Hypothalamus (tissue), 51 donors: ENCODE measurements at regions not wholly inside any gene's neighbourhood (a gene's known extent, or its start where the extent isn't known, plus 50 kb on each side); places are given as distances from the start of the nearest gene placed in this dataset.
"Not testable (repeated sequence)": the region's sequence is repeated elsewhere in the genome, so short reads cannot be mapped to it uniquely, and the experiment has no call there.

ENCODE experiments used
- DNase-seq, 51 donors: peaks; one replicate each; lab custom pipeline; 2025; lab: John Stamatoyannopoulos, UW

- no peak for DNase-seq
Measured at GRCh38 chr2:75844651-75845050, 133.9 kb upstream of the GCFC2 start.

GRCh38 chr2:75834588-75834987 lies 123.9 kb upstream of the GCFC2 start:
- not testable (repeated sequence) for DNase-seq

GRCh38 chr2:75833386-75833785 lies 122.7 kb upstream of the GCFC2 start:
- no peak for DNase-seq

- DNase-seq = no peak
Measured at GRCh38 chr2:75828826-75829225, 118.1 kb upstream of the GCFC2 start.

GRCh38 chr2:75823515-75823914 lies 112.8 kb upstream of the GCFC2 start:
- DNase-seq = not testable (repeated sequence)

DNA sequence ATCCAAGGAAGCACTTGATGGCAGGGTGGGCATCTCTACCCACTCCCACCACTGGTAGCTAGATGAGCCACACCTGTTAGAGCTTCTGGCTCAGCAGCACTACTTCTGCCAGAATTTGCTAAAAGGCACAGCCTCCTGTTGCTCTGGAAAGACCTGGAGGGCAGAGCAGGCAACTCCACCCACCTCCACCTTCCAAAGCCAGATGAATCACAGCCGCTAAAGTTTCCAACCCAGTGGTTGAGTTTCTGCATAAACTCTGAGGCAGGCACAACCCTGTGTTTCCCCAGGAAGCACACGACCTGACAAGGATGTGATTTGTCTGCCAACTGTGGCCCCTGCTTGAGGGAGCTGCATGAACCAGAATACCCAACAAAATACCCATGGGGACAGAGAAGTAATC lies 111.6 kb upstream of the GCFC2 start:
- DNase-seq = no peak

DNA sequence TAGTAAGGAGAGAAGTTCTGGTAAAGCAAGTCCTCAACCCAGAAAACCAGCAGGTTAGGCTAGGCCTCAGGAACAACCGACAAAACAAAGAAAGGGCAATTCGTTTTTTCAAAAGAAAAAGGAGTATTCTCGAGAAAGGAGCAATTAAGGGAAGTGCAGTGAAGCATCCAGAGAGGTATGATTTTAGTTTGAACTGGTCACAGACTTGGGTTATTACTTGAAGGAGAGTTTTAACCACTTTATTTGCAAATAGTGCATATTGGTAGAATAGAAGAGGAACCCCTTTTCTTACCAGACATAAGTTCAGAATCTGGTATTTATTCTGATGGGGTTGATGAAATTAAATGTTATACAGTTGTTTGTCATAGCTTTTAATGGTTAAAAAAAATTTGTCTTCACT lies 110.0 kb upstream of the GCFC2 start:
- DNase-seq = no peak

DNA sequence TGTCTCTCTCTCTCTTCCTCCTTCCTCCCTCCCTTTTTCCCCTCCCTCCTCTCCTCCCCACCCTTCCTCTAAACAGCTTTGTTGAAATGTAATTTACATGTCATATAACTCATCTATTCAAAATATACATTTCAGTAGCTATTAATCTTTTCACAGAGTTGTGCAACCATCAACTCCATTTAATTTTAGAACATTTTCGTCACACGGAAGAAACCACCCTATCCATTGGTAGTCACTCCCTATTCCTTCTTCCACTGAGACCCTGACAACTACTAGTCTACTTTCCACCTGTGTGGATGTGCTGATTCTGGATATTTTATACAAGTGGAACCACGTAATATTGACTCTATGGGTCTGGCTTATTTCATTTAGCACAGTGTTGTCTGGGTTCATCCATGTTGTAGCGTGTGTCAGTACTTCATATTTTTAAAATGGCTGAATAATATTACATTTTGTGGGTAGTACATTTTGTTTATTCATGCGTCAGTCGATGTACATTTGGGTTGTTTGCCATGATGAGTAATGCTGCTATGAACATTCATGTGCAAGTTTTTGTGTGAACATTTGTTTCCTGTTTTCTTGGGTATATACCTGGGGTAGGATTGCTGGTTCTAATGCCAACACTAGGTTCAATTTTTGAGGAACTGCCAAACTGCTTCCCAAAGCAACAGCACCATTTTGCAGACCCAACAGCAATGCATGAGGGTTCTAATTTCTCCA lies 100.1 kb upstream of the GCFC2 start:
- DNase-seq = no peak

DNA sequence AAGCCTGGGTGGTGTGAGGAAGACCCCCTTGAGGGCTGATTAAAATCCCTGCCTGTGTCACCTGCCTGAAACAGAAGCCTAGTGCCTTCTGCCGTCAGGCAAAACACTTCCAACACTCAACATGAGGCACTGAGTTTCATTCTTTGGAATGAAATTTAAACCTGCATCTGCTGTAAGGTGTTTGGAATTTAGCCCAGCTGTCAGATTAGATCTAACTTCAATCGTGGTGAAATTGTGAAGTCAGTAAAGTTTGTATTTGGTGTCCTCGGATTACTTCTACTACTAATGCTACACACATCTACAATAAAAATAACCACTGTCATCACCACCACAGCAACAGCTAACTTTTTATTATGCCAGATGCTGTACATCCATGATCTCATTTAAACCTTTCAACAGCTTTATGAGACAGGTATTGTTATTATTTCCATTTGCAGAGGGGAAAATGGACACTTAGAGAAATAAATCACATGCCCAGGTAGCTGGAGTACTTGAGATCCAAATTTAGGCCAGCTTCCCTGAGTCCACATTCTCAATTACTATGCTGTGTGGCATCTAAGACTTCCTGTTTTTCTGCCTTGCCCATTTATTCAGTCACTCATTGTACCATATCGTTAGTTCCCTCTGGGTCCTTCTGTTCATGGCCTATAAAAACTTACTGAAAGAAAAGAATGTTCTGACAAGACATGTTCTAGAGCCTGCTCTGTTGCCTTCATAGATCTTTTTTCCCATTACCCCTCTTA lies 98.2 kb upstream of the GCFC2 start:
- DNase-seq = no peak

DNA sequence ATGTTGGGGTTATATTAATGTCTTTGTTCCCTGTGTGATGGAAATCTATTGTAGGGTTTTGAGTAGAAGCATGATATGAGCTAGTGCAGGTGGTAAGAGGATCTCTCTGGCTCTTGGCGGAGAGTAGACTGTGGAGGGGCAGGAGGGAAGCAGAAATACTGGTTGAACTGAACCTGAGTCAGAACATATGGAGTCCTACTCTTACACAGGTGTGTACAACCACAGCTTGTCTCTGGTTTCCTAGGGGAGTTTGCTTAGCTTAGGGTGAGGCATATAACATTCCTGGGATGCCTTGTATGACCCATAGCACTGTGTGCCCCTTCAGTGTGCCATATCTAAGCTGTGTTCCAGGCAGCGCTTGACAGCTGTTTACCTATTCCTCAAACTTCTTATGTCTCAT lies 97.3 kb upstream of the GCFC2 start:
- no peak for DNase-seq

DNA sequence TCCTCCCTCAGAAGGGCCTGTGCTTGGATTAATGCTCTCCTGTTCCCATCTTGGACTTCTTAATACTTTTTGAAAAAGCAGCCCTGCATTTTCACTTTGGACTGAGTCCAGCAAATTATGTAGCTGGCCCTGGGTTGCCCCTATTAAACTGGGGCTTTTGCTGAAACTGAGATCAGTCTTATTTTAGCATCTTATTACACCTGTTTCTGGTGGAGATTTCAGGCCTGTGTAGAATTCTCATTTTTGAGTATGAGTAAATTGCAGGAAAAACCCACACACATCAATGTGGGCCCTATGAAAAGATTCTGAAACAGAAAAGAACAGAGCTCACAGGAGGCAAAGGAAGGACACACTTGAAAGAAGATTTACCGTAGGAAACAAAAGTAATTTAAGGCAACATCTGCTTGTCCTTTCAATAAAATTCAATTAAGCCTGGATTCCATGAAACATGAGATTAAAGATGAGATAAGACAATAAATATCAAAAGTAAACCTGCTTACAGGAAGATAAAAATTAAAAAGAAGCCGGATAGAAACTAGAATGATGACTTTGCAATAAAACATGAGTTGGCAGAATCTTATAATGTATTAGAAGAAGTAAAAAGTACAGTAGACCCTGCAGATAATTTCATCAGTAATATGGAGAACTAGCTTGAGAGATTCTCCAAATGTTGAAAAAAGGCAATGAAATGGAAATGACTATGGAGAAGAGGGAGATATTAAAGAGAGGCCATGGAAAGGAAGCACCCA lies 90.7 kb upstream of the GCFC2 start:
- no peak for DNase-seq

- DNase-seq = no peak
Measured at GRCh38 chr2:75800456-75800855, 89.7 kb upstream of the GCFC2 start.

- DNase-seq = no peak
Measured at GRCh38 chr2:75799859-75800258, 89.1 kb upstream of the GCFC2 start.

DNA sequence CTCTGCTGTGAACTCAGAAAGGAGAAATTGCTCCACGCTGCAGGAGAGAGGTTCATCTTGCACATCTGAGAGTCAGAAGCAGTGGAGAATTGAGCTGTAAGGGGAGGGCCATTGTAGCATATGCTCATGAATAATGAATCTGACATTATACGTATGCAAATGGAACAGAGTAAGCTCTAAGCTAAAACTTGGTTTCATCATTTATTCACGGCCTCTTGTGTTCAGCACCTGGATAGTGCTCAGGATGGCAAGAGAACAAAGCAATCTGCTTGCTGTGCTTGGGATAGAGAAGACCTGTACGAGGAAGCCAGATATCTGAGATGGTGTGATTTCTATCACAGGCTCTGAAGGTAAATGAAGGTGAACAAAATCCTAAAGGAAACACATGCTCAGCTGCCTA lies 87.9 kb upstream of the GCFC2 start:
- no peak for DNase-seq

GRCh38 chr2:75792996-75793395 lies 82.3 kb upstream of the GCFC2 start:
- no peak for DNase-seq

DNA sequence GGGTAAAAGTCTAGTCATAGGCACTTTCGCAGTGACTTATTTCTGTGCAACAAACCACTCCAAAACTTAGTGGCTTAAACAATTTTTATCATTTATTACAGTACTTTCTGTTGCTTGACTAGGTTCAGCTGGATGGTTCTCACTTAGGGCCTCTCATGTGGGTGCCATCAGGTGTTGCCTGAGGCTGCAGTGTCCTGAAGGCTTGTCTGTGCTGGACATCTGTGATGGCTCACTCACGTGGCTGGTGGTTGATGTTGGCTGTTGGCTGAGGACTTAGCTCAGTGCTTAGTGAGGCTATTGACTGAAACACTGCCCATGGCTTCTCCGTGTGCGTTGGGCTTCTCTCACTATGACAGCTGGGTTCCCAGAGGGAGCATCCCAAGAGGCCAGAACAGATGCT lies 81.4 kb upstream of the GCFC2 start:
- DNase-seq = no peak

- no peak for DNase-seq
Measured at GRCh38 chr2:75790814-75791467, 80.2 kb upstream of the GCFC2 start.

DNA sequence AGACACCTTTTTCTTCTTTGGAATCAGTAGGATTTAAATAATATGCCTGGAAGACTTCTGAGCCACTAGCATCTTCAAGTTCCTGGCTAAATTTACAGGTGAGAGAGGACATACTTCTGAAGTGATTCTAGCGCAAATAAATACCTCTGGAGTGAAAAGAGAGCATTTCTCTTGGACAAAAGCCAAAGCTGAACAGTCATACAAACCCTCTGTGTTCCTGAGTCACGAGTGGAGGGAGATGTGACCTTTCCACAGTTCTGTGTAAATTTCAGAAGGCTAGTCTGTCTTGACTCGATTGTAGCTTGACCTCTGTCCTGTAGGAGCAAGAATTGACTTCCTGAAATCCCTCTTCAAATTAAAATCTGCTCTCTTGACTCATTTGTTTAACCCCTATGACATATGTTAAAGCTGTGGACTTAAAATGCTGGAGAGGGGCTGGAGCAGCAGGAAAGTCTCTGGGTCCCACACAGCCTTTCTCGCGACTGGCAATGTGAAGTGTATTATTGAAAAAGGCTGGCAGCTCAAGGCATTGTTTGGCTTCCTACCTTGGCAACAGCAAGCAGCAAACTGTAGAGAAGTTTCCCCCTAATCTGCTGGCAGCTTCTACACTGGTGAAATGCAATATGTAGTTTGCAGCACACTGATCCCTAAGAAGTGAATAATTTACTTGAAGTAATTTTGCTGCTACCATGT lies 79.6 kb upstream of the GCFC2 start:
- DNase-seq = no peak

DNA sequence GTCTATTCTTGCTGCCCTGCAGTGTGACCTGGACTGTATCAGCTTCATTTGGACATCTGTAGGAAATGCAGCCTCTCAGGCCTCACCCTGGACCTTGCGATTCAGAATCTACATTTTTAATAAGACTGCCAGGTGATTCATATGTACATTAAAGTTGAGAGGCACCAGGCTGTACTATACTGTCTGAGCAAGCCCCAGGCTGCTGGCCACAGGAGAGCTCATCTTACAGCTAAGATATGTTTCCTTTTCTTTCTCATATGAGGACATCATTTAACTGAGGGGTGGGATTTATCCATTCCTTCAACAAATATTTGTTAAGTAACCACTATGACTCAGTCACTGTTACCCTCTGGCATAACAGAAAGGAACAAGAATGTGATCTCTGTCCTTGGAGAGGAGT lies 78.2 kb upstream of the GCFC2 start:
- no peak for DNase-seq

- DNase-seq = no peak
Measured at GRCh38 chr2:75788154-75788553, 77.4 kb upstream of the GCFC2 start.
